ENCODE measurements at regions not wholly inside any gene's neighbourhood (a gene's known extent, or its start where the extent isn't known, plus 50 kb on each side); places are given as distances from the start of the nearest gene placed in this dataset.
"Not testable (repeated sequence)": the region's sequence is repeated elsewhere in the genome, so short reads cannot be mapped to it uniquely, and the experiment has no call there.

DNA sequence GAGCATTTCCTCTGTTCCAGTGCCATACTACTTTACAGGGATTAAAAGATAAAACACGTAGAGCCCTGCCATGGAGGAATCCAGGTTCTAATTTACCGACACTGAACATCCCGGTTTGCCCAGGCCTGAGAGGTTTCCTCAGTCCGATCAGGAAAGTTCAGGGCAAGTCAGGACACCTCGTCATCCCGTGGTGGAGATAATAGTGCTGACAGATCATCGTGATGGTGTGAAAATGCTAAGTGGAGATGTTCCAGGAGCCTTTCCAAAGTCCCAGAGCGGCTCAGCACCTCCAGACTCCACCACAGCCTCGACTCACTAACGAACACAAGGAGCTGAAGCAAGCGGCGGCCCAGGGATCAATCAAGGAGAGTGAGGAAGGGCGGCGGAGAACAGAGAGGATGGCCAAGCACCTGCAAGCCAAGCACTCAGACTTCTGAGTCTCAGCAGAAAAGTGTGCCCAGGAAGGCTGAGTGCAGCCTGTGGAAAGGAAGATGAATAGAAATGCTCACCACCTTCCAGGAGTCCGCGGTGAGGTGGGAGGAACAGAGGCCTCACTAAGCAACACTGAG, 103.7 kb upstream of the VWC2 start:
- in situ Hi-C loops (cut with HindIII; ENCODE audit: low pct_ligation_motif_present, low pct_unique_long_range_greater_than_20kb, low sequenced_read_pairs), result no loop called here
- DNase-seq, result no peak

DNA sequence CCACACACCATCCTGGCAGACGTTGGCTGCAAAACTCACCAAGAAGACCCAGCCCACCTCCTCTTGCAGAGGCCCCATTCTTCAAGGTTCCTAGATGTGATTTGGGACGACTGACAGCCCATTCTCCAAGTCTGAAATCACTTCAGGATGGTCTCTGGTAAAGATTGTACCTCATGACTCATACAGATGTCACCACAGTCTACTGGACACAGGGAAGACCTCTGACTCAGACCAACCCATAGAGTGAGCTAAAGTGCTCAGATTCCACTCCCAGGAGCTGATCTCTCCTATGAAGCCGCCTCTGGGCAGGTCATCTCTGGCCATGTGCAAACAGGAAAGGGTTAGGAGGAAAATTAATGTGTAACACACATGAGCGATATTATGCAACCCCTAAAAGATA, 102.4 kb upstream of the VWC2 start:
- in situ Hi-C loops (cut with HindIII; ENCODE audit: low pct_ligation_motif_present, low pct_unique_long_range_greater_than_20kb, low sequenced_read_pairs), result no loop called here
- DNase-seq, result peak; percentile 77

DNA sequence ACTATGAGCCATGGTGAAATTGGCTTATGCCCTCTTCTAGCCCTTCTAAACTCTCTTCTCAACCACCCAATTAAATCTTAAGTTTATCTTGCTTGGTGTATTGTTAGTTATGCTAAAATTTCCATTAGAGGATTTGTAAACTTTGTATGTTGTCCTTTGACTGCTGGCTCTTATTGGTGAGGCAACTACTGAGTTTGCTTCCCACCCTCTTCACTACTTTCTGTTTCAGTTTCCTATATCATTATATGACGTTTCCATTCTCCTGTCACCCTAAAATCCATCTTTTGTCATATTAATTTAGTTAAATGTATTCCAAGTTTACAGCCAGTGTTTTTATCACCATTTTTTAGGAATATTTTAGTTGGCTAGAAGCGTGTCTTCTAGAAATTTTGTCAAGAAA, 80.9 kb upstream of the VWC2 start:
- in situ Hi-C loops (cut with HindIII; ENCODE audit: low pct_ligation_motif_present, low pct_unique_long_range_greater_than_20kb, low sequenced_read_pairs), result no loop called here
- DNase-seq, result no peak

DNA sequence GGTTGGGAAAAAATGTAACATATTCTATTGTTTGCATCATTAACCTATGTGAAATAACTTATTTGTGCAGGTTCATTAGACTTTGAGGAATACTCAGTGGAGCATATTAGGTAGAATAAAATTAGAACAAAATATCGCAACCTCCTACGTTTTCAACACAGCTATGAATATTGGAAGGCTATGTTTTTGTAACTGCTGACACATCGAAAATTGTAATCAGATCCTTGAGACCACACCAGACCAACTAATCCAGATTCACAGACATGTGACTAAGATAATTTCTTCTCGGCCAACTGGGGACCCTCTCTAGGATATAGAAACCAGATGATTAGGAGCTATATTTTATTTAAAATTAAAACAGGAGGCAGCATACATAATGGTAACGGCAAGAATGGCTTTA, 77.5 kb upstream of the VWC2 start:
- DNase-seq, result no peak
- in situ Hi-C loops (cut with HindIII; ENCODE audit: low pct_ligation_motif_present, low pct_unique_long_range_greater_than_20kb, low sequenced_read_pairs), result no loop called here

GRCh38 chr7:49700841-49701240, 72.6 kb upstream of the VWC2 start:
- no peak for DNase-seq
- in situ Hi-C loops (cut with HindIII; ENCODE audit: low pct_ligation_motif_present, low pct_unique_long_range_greater_than_20kb, low sequenced_read_pairs), result no loop called here

DNA sequence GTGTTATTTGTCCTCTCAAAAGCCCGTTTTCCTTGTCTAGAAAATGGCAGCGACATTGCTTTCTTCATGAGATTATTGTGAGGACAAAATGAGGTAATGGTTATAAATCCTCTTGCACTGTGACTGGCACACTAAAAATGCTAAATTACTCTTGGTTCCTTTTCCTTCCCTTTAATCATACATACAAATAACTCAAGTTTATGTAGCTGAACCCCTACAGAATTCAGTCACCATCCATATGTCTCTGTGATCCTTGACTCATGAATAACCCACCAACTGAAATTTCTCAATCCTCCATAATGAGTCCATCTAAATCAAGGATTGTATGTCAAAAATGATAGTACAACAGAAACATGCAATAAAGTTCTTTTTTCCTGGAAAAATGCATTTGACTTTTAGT, 71.3 kb upstream of the VWC2 start:
- in situ Hi-C loops (cut with HindIII; ENCODE audit: low pct_ligation_motif_present, low pct_unique_long_range_greater_than_20kb, low sequenced_read_pairs), result no loop called here
- DNase-seq, result no peak

DNA sequence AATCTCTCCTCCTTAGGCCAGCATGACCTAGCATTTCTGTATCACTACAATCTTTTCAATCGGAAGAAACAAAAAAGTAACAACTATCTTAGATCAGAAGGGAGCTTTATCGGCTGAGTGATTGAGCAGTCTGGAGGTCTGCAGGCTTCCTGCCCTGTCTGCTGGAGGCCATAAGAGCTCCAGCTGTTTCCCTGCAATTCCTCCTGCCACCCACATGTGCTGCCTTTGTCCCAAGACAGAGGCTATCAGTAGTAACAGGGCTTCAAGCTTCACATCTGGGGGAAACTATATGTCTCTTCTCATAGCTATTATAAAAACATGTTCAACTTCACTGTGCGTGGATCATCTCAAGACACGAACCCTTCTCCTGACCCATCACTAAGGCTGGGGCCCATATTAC, 70.1 kb upstream of the VWC2 start:
- DNase-seq, result no peak
- in situ Hi-C loops (cut with HindIII; ENCODE audit: low pct_ligation_motif_present, low pct_unique_long_range_greater_than_20kb, low sequenced_read_pairs), result no loop called here

DNA sequence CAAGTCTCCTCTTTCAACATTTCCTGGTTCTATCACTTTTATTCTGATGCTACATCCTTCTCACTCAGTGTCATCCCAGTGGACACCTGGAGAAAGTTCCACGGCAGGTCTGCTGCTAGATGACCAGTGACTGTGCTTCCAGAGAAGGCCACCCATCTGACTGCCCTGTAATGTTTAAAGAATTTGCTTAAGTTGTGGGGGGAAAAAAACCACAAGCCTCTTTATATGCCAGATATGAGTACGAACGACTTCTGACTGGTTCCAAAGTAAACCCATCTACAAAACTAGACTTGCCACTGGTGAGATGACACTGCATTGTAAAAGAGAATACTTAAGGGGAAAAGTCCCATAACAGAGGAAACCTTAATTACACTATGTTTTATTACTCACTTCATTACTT, 69.6 kb upstream of the VWC2 start:
- DNase-seq, result no peak
- in situ Hi-C loops (cut with HindIII; ENCODE audit: low pct_ligation_motif_present, low pct_unique_long_range_greater_than_20kb, low sequenced_read_pairs), result no loop called here

DNA sequence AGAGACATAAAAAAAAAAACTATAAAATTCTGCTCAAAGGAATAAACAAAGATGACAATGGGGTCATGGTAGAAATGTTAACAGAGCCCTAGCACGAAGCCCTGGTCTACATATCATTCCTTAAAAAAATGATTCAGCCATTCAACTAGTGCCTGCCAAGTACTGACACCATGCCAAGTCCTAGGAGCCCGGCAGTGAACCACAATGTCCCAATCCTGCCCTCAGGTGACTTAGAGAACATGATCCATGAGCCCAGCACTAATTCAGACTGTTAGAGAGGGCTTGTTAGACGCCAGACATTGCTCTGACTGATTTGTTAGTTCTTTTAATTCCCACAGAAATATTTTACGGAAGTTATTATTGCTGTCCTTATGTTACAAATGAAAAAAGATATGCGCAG, 67.3 kb upstream of the VWC2 start:
- no peak for DNase-seq
- in situ Hi-C loops (cut with HindIII; ENCODE audit: low pct_ligation_motif_present, low pct_unique_long_range_greater_than_20kb, low sequenced_read_pairs), result no loop called here

- no peak for DNase-seq
- in situ Hi-C loops (cut with HindIII; ENCODE audit: low pct_ligation_motif_present, low pct_unique_long_range_greater_than_20kb, low sequenced_read_pairs), result no loop called here
Observed at GRCh38 chr7:49707891-49708290, 65.5 kb upstream of the VWC2 start.

- DNase-seq, result no peak
- in situ Hi-C loops (cut with HindIII; ENCODE audit: low pct_ligation_motif_present, low pct_unique_long_range_greater_than_20kb, low sequenced_read_pairs), result no loop called here
Observed at GRCh38 chr7:49708590-49708989, 64.8 kb upstream of the VWC2 start.

- DNase-seq; in situ Hi-C loops (cut with HindIII; ENCODE audit: low pct_ligation_motif_present, low pct_unique_long_range_greater_than_20kb, low sequenced_read_pairs): not testable (repeated sequence)
Observed at GRCh38 chr7:49711072-49711723, 62.2 kb upstream of the VWC2 start.

GRCh38 chr7:49714182-49714581, 59.3 kb upstream of the VWC2 start:
- in situ Hi-C loops (cut with HindIII; ENCODE audit: low pct_ligation_motif_present, low pct_unique_long_range_greater_than_20kb, low sequenced_read_pairs), result no loop called here
- DNase-seq, result no peak

- DNase-seq, result no peak
- in situ Hi-C loops (cut with HindIII; ENCODE audit: low pct_ligation_motif_present, low pct_unique_long_range_greater_than_20kb, low sequenced_read_pairs), result no loop called here
Observed at GRCh38 chr7:49715486-49715885, 58.0 kb upstream of the VWC2 start.

- no peak for DNase-seq
Observed at GRCh38 chr7:49717547-49717946, 55.9 kb upstream of the VWC2 start.

GRCh38 chr7:49718760-49719159, 54.7 kb upstream of the VWC2 start:
- in situ Hi-C loops (cut with HindIII; ENCODE audit: low pct_ligation_motif_present, low pct_unique_long_range_greater_than_20kb, low sequenced_read_pairs), result no loop called here
- DNase-seq, result no peak

More at GRCh38 chr7:49717547-49717946, 55.9 kb upstream of the VWC2 start:
- in situ Hi-C loops (cut with HindIII; ENCODE audit: low pct_ligation_motif_present, low pct_unique_long_range_greater_than_20kb, low sequenced_read_pairs), result no loop called here

DNA sequence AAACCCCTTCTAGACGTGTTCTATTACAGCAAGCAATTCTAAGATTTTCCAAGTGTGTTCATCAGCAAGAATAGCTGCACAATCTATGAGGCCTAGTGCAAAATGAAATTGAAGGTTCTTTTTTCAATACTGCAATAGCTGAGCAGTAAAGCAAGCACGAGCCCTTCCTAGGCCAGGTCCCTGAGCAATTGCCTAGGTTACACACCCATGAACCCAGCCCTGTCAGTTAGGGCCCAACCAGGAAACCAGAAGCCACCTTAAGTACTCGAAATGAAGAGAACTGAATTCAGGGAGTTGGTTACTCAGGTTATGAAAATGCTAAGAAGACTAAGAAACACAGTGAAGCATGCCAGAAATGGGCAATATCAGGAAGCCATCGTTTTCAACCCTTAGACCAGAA, 52.0 kb upstream of the VWC2 start:
- in situ Hi-C loops (cut with HindIII; ENCODE audit: low pct_ligation_motif_present, low pct_unique_long_range_greater_than_20kb, low sequenced_read_pairs), result no loop called here
- no peak for DNase-seq
